Heart right ventricle (tissue), 16 donors: ENCODE measurements at regions not wholly inside any gene's neighbourhood (a gene's known extent, or its start where the extent isn't known, plus 50 kb on each side); places are given as distances from the start of the nearest gene placed in this dataset.

ENCODE experiments used
- ATAC-seq, 8 donors: fragments of 200-7000 bp; cut with Tn5 transposase; one replicate each; pipeline ENCODE4 v1.9.1; 2020; ENCODE audit warnings: mild to moderate bottlenecking in 8 of 8, moderate library complexity in 8 of 8, moderate number of reproducible peaks in 1 of 8
- DNase-seq, 2 donors: peaks; one replicate each; pipeline ENCODE4 v3.0.0-alpha.2; 2020
- H3K27ac ChIP-seq, 10 donors: fragments of 200-600 bp; sonication (generic) in 2 of 10; one replicate each; pipeline versions ENCODE4 v1.5.0 to v1.8.0; 2020 to 2022; ENCODE audit warnings: mild to moderate bottlenecking in 3 of 10
- H3K27me3 ChIP-seq, 7 donors: fragments of 200-600 bp; one replicate each; pipeline ENCODE4 v1.8.0; 2021 to 2022; ENCODE audit warnings: mild to moderate bottlenecking in 2 of 7
- H3K36me3 ChIP-seq, 9 donors: fragments of 200-600 bp; sonication (generic) in 1 of 9; one replicate each; pipeline versions ENCODE4 v1.5.0 to v1.8.0; 2020 to 2022; ENCODE audit warnings: mild to moderate bottlenecking in 2 of 9
- H3K4me1 ChIP-seq, 9 donors: fragments of 200-600 bp; sonication (generic) in 1 of 9; one replicate each; pipeline versions ENCODE4 v1.5.0 to v1.8.0; 2020 to 2022; ENCODE audit warnings: mild to moderate bottlenecking in 4 of 9
- H3K4me3 ChIP-seq, 10 donors: fragments of 200-600 bp; sonication (generic) in 2 of 10; one replicate each; pipeline versions ENCODE4 v1.5.0 to v1.8.0; 2020 to 2022; ENCODE audit warnings: mild to moderate bottlenecking in 7 of 10, moderate library complexity in 2 of 10
- H3K9me3 ChIP-seq, 11 donors: fragments of 200-600 bp in 10 of 11; sonication (generic) in 2 of 11; one replicate each; pipeline versions ENCODE4 v1.5.0 to v1.8.0; 2013 to 2022; ENCODE audit warnings: mild to moderate bottlenecking in 2 of 11, control low read depth in 1 of 11, moderate library complexity in 1 of 11
- WGBS, 2 donors: extraction: QIAGEN DNeasy Blood & Tissue Kit; methylation state at CpG; one replicate each; pipeline ENCODE4 v1.1.7; 2013; ENCODE audit warnings: inconsistent platforms in 1 of 2; 5-methylcytosine and 5-hydroxymethylcytosine counted together
- intact Hi-C, 10 donors: fragments of 100-400 bp; cut with DNase I; formaldehyde crosslinking; loops; one replicate each; pipeline versions ENCODE4 v1.11.1 to v1.14.2; 2022
- TF ChIP-seq, protein P1 (sequence below), 9 donors: fragments of 200-600 bp; sonication (generic) in 2 of 9; IDR thresholded peaks; one replicate each; pipeline versions ENCODE4 v1.5.0 to v1.8.0; 2021 to 2022; ENCODE audit warnings: antibody characterized with exemption in 9 of 9, mild to moderate bottlenecking in 5 of 9, moderate library complexity in 1 of 9
- donor health status: Arrhythmogenic right ventricular cardiomyopathy.
- donor health status: ischemic (EF 13 %, LVEDD 7.1; RV severe dilation, severe dysfunction).
- donor health status: healthy with polysubstance abuse.
- donor health status: DM: no; HTN: yes; CAD: no.
- donor health status: DM: no; HTN: no; CAD: no.
- donor health status: ischemic (EF 25% LVEDD 6.9; RV normal size, moderate dysfunction).
- donor health status: ischemic (EF 25% LVEDD 5.7; RV mildly dilated, moderate dysfunction).
- donor health status: healthy.
- donor health status: DM: yes; HTN: yes; CAD: no.
- donor health status: Ischemic cardiomyopathy.
- donor health status: ischemic (EF 35%, LVEDD 5.7; RV mildly dilated, moderate dysfunction).
- donor health status: nonischemic (EF 11% LVEDD 7.7; RV severe dilation, severe dysfunction).
- donor health status: DM: yes; HTN: yes; CAD: no.
- donor health status: PGD.
- donor health status: ischemic (EF 29% LVEDD 5.4; RV normal size, mild dysfunction).
- donor health status: nonischemic (EF 23%, LVEDD 6.1; RV moderate dilation, normal function).

DNA sequence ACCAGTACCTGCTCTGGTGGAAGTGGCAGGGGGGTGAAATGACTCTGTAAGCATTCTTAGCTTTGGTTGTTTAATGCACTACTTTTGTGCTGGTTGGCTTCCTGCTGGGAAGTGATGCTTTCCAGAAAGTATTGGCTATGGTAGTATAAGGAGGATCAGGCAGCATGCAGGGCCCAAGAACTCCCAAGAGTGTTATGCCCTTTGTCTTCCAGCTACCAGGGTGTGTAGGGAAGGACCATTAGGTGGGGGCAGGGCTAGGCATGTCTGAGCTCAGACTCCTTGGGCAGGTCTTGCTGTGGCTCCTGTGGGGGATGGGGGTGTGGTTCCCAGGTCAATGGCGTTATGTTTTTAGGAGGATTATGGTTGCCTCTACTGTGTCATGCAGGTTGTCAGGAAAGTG, 135.8 kb upstream of the TRPC7 start:
- WGBS, 2 donors, result 0 to 55% methylated on average over 1 of the region's 1 CpG
- no peaks in the 10 kb centered on the region for H3K4me1 ChIP-seq
- DNase-seq (no peak), ATAC-seq (no peak)
- H3K27ac ChIP-seq, result no peak overlapping the region
- H3K36me3 ChIP-seq, result no peaks in the 10 kb centered on the region
- H3K4me3 ChIP-seq, result no peak overlapping the region
- H3K27me3 ChIP-seq, result peaks cover 0 to 3% (median 0%) of the 10 kb centered on the region in 7 donors
- peaks cover 0 to 27% (median 0%) of the 10 kb centered on the region in 11 donors for H3K9me3 ChIP-seq
- TF ChIP-seq, protein P1, sequence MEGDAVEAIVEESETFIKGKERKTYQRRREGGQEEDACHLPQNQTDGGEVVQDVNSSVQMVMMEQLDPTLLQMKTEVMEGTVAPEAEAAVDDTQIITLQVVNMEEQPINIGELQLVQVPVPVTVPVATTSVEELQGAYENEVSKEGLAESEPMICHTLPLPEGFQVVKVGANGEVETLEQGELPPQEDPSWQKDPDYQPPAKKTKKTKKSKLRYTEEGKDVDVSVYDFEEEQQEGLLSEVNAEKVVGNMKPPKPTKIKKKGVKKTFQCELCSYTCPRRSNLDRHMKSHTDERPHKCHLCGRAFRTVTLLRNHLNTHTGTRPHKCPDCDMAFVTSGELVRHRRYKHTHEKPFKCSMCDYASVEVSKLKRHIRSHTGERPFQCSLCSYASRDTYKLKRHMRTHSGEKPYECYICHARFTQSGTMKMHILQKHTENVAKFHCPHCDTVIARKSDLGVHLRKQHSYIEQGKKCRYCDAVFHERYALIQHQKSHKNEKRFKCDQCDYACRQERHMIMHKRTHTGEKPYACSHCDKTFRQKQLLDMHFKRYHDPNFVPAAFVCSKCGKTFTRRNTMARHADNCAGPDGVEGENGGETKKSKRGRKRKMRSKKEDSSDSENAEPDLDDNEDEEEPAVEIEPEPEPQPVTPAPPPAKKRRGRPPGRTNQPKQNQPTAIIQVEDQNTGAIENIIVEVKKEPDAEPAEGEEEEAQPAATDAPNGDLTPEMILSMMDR (IDR thresholded peaks at IDR 0.05), result no peak
- intact Hi-C loops, result no loop called here

- ATAC-seq, result no peak
- TF ChIP-seq, protein P1 (IDR thresholded peaks at IDR 0.05), result no peak
These were observed 127.2 kb upstream of the TRPC7 start for GRCh38 chr5:136492587-136492986.

DNA sequence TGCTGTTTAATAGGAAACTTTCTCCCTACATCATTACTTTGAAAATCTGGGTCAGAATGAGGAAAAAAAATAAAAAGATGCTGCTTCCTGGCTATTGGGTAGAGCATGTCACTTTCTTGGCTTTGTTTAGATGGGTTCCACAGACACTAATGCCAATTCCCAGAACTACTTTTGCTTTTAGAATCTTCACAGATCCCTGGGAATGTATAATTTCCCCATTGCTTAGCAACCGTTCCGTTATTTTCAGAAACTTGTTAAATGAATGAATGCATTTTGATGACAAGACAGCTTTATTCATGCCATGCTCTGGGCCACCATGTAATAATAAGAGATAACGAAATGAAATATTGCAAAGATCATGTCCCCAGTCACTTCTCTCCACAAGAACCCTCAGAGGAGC, 126.5 kb upstream of the TRPC7 start:
- ATAC-seq, result no peak
- Histone ChIP-seq H3K27ac (no peak overlapping the region), H3K4me3 (no peak overlapping the region), H3K9me3 (peaks cover 0 to 20% (median 3%) of the 10 kb centered on the region in 11 donors), H3K36me3 (no peaks in the 10 kb centered on the region), H3K27me3 (no peaks in the 10 kb centered on the region), H3K4me1 (no peaks in the 10 kb centered on the region)
- TF ChIP-seq, protein P1 (IDR thresholded peaks at IDR 0.05), result no peak
- DNase-seq, result no peak
- intact Hi-C loops, result no loop called here
- WGBS, 2 donors, result 76 to 82% methylated on average over 3 of the region's 3 CpGs

More at GRCh38 chr5:136492587-136492986, 127.2 kb upstream of the TRPC7 start:
- intact Hi-C loops, result no loop called here
- H3K36me3 ChIP-seq, result no peaks in the 10 kb centered on the region
- no peak overlapping the region for H3K4me3 ChIP-seq
- no peaks in the 10 kb centered on the region for H3K27me3 ChIP-seq
- no peak overlapping the region for H3K27ac ChIP-seq
- H3K9me3 ChIP-seq, result peaks cover 0 to 21% (median 3%) of the 10 kb centered on the region in 11 donors
- no peak for DNase-seq
- no peaks in the 10 kb centered on the region for H3K4me1 ChIP-seq

GRCh38 chr5:136484808-136485325, 119.5 kb upstream of the TRPC7 start:
- Histone ChIP-seq H3K4me1 (no peaks in the 10 kb centered on the region), H3K27me3 (no peaks in the 10 kb centered on the region), H3K27ac (no peak overlapping the region), H3K4me3 (no peak overlapping the region), H3K36me3 (no peaks in the 10 kb centered on the region), H3K9me3 (peaks cover 0 to 6% (median 0%) of the 10 kb centered on the region in 11 donors)
- DNase-seq (no peak), ATAC-seq (no peak)
- 92 to 94% methylated on average over 3 of the region's 3 CpGs for WGBS, 2 donors
- TF ChIP-seq, protein P1 (IDR thresholded peaks at IDR 0.05), result no peak
- intact Hi-C loops, result no loop called here
